GM21381 (cell line): ENCODE measurements at regions not wholly inside any gene's neighbourhood (a gene's known extent, or its start where the extent isn't known, plus 50 kb on each side); places are given as distances from the start of the nearest gene placed in this dataset.

ENCODE experiments used
- ATAC-seq: cut with Tn5 transposase; IDR thresholded peaks from one replicate; pipeline ENCODE4 v1.9.1; 2021; ENCODE audit warnings: mild to moderate bottlenecking, moderate library complexity; ENCODE audit not compliant: unreplicated experiment

DNA sequence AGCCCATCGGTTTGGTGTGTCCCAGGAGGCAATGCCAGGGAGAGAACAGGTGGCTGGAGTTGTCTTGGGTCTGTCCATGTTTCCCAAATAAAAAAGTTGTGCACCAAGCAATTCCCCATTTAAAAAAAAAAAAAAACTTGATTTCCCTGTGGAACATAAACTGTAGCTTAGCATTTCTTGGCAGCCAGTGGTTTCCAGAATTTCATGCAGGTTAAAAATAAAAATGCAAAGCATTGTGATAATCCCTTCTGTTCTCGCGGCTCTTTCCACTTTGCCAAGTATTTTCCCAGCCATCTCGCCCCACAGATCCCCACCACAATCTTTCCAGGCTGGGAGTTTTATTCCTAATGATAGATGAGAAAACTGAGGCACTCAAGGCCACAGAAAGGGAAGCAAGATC lies 51.4 kb upstream of the MSX1 start:
- no peak for ATAC-seq

DNA sequence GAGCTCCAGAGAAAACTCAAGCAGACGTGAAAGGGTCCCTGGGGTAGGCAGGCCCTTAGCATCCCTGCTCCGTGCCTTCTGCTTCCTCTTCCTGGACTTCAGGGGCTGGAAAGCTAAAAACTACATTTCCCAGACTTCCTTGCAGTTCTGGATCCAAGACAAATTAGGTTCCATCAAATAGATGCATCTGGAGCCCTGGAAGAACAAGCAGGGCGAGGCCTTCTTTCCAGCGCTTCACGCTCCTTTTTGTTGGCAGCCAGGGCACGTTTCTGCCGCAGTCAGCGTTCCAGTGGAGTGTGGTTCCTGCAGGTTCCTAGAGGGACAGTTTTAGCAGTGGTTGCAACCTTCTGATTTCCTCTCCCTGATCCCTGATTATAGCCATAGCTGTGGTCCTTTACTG lies 53.6 kb upstream of the MSX1 start:
- no peak for ATAC-seq

DNA sequence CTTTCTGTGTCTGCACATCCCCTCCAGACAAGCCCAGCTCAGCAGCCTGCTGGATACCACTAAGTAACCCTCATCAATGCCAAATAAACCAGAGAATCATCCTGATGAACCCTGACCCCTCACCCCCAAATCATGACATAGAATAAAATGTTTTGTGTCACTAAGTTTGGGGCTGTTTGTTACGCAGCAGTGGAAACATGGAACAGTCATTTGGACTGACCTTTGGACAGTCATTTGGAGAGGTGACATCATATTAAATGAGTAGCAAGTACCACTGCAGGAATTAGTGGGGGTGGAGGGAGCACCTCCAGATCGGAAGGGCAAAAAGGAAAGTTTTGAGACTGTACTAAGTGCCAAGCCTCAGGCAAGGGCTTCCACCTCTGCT lies 55.6 kb upstream of the MSX1 start:
- ATAC-seq, result no peak

DNA sequence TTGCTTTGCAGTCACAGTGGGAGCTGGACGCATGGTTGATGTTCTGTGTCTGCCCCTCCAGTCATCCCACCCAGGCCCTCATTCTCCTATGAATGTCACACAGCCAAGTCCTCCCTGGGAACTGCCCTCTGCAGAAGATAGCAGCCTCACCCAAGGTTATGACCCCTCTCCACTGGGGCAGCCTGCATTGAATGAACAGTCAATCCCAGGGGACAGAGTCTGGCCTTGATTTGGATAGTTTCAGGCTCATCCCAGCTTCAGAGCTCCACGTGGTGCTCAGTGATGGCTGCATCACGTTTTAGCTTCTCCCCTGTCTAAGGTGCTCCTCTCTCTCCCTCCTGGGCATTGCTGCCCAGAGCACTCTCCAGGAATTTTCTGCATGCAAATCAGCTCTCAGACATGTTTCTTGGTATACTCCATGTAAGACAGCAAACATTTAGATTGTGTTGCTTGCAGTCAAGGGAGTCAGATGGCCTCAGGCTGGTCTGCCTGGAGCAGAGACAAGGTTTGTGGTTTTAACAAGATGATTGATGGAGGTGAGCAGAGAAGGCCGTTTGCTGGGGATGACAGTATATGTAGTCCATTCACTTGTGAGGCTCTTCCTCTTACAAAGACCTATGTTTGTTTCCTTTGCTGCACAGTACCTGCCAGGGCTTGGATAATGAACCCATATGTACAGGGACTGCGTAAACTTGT lies 56.1 kb upstream of the MSX1 start:
- ATAC-seq, result no peak

DNA sequence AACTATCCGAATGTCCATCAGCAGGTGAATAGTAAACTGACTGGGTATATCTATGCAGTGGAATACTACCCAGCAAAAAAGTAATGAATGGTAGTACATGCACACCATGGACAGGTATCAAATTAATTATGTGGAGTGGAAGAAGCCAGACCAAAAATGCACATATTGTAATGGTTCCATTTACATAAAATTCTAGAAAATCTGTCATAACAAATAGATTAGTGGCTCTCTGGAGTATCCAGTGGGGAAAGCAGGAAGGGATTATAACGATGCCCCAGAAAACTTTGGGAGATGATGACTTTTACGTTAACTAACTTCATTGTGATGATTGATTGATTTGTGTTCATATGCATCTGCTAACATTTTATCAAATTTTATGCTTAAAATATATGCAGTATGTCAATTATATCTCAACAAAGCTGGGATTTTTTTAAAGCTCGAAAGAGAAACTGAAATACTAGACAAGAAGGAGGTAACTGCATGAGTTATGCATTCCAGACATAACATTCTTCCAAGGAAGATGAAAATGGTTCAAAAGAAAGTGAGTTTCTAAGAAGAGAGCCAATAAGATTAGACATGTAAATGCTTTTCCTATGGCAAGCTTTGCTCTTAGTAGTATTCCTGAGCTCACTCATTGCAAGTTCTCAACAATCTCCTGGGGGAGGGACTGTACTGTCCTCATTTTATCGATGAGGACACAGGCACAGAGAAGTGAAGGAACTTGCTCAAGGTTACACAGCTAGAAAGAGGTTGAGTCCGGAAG lies 58.6 kb upstream of the MSX1 start:
- no peak for ATAC-seq

DNA sequence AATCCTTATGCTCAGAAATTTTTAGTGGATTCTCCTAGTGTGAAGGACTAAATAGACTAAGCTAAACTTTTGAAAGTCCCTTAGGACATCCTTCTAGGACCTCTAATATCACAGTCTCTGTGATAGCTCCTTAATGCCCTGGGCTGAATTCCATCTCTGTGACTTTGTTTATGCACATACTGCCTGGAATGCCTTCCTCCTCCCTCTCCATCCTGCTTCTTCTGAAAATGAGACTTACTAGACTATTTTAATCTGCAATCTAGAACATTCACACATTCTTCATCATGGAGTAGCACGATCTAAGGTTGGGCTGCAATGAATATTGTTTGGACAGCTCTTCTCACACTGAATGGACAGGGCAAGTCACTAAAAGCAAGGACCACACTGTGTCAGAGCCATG lies 65.0 kb upstream of the MSX1 start:
- ATAC-seq, result no peak

DNA sequence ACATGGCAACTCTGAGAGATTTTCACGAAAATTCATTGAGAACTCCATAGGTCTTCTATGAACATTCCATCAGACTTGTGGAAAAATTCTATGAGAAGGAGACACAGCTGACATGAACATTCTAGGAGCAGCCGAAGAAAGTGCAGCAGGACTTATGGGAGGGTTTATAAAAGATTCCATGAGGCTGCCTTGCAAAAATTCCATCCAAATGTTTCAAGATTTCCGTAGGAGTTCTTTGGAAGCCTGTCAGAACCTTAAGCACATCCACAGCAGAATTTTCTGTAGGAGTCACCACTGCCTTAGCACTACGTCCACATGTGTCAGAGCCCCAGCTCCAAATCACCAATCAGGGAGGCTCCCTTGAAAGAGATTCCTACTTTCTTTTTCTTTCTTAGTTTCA lies 67.0 kb upstream of the MSX1 start:
- no peak for ATAC-seq

DNA sequence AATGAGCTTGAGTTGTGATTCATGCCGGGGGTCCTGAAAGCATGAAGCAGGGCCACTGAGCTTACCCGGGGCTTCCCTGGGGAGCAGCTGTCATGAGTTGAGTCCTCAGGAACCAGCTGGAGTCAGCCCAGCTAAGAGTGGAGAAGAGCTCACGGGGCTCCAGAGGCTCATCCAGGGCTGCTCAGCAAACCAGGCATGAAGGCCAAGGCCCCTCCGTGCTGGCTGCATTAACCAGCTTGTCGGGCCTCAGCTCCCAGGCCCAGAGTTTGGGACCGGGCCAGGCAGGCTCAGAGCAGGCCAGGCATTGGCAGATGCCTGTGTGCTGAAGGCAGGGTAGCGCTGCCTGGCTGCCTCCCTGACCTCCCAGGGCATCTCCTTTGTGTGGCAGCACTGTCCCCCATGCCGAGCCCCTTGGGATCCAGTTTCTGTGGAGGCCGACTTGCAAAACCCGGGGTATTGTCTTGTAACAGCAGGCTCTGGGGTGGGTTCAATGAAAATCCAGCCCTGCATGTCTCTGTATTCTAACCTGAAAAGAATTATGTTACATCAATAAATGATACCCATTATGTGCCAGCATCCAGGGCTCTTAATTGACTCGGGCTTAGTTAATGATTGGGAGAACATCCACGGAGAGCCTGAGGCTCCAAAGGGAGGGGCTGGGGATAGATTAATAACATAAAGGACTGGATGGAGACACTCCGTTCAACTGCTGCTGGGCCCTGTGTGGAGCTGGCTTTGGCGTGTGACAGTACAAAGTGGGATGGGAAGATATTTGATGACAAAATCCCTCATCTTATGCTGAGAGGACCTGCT lies 68.0 kb upstream of the MSX1 start:
- no peak for ATAC-seq

DNA sequence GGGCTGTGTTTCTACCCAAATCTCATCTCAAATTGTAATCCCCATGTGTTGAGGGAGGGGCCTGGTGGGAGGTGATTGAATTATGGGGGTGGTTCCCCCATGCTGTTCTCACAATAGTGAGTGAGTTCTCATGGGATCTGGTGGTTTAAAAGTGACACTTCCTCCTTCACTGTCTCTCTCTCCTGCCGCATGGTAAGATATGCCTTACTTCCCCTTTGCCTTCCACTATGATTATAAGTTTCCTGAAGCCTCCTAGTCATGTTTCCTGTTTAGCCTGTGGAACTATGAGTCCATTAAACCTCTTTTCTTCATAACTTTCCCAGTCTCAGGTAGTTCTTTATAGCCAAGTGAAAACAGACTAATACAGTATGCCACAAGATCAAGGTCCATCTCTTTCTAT lies 70.0 kb upstream of the MSX1 start:
- ATAC-seq, result no peak

DNA sequence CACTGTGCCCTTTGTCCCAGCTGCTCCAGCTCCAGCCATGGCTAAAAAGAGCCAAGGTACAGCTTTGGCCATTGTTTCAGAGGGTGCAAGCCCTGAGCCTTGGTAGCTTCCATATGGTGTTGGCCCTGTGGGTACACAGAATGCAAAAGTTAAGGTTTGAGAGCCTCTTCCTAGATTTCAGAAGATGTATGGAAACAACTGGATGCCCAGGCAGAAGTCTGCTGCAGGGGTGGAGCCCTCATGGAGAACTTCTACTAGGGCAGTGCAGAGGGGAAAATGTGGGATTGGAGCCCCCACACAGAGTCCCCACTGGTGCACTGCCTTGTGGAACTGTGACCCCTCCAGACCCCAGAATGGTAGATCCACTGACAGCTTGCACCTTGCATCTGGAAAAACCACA lies 70.9 kb upstream of the MSX1 start:
- ATAC-seq, result no peak

DNA sequence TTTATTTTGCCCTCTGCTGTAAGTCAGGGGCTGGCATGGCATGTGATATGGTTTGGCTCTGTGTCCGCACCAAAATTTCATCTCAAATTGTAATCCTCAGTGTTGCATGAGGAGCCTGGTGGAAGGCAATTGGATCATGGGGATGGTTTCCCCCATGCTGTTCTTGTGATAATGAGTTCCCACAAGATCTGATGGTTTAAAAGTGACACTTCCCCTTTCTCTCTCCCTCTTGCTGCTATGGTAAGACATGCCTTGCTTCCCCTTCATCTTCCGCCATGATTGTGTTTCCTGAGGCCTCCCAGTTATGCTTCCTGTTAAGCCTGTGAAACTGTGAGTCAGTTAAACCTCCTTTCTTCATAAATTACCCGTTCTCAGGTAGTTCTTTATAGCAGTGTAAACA lies 72.0 kb upstream of the MSX1 start:
- ATAC-seq, result no peak

DNA sequence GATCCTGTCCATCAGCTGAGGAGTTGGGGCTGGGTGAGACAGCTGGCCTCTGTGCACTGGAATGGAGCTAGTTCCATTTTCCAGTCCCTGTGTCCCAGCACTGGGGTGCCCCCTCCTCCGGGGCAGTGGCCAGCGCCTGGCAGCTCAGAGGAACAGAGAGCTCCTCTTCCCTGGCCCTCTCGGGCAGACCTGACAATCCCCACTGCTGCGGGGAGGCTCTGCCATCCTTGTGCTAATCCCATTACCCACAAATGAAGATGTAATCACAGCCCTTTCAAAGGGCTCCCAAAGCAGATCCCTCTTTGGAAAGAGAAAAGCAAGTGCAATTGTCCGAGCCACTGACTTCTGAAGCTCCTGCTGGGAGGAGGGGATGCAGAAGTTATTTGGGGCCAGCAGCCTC lies 75.1 kb upstream of the MSX1 start:
- no peak for ATAC-seq

DNA sequence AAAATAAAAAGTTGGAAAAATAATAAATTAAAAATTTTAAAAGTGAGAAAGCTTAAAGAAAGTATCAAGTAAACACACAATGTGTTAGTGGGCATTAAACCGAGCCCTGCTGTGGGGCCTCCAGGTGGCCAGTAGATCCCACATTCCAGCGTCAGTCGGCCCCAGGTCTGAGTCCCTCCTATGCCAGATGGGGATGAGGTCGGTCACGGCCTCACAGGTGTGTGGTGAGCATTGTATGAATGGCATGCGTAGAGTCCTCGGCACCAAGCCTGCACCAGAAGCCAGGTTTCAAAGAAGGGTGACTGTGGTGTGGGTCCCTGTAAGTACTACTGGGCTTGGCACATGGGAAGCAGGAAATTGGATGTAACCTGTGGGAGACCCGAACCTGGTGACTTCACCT lies 75.6 kb upstream of the MSX1 start:
- no peak for ATAC-seq

DNA sequence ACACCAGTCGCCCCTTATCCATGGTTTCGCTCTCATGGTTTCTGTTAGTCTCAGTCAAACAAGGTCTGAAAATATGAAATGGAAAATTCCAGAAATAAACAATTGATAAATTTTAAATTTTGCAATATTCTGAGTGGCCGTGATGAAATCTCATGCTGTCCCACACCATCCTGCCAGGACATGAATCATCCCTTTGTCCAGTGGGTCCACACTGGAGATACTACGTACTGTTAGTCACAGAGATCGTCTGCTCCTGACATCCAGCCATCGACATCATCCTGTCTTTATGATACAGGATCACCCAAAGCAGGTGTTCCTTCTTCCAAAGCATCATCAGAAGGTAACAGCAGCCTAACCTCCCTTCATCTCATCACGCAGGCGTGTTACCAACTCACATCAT lies 76.5 kb upstream of the MSX1 start:
- ATAC-seq, result no peak

DNA sequence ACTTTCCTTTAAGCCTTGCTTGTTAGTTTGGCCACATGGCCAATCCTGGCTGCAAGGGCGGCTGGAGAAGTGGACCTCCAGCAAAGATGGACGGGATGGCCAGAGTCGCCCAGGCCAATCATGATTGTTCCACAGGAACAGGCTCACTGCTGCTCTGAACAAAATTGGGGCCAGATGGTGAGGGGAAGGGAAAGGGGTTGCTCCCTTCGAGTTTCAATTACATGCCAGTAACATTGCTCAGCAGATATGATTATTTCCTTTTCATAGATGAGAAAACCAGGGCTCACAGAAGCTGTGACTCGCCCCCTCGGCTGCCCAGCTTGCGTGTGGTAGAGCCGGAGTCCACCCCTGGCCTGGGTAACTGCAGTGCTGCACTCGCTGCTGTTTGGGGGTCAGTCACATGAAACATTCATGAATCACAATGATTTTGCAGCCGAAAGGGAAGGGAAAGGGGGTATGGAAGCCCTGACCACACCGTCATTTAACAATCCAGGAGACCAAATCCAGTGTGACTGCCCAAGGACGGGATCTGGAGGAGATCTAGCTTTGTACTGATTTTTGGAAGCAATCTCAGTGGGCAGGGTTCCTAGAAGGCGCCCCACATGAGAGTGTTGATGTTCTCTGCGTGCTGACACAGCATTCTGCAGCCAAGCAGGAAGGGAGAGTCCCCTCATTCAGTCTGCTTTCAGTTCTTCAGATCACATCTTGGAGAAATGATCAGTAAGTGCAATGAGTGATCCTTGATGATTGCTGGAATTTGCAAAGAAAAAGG lies 77.3 kb upstream of the MSX1 start:
- no peak for ATAC-seq

DNA sequence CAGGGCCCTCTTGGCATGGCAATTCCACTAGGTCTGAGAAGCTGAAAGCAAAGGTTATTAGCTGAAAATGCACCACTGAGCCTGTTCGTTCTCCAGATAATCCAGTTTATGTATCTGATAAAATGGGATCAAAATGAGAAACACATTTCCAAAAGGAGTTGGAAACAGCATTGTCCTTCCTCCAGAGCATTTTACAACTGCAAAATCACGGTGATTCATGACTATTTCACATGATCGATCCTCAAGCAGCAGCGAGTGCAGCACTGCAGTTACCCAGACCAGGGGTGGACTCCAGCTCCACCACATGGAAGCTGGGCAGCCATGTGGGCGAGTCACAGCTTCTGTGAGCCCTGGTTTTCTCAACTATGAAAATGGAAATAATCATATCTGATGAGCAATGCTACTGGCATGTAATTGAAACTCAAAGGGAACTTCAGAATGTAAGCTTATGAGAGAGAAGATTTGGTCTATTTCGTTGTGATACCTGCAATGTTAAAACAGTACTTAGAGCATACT lies 78.7 kb upstream of the MSX1 start:
- no peak for ATAC-seq

DNA sequence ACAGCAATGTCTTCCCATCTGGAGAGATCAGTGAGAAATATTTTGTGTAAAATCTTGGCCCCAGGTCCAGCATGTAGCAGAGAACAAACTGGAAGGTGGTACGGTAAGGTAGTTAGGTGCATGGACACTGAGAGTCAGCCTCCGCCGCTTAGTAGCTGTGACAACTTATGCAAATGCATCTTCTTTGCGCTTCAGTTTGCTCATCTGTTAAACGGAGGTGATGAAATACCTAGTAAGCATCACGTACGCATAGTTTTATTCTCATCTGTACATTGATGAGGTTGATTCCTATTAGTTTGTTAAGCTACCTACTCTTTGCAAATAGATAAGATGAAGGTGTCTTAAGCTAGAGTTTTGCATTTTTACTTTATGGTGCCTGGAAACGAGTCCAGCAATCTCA lies 80.0 kb upstream of the MSX1 start:
- no peak for ATAC-seq

DNA sequence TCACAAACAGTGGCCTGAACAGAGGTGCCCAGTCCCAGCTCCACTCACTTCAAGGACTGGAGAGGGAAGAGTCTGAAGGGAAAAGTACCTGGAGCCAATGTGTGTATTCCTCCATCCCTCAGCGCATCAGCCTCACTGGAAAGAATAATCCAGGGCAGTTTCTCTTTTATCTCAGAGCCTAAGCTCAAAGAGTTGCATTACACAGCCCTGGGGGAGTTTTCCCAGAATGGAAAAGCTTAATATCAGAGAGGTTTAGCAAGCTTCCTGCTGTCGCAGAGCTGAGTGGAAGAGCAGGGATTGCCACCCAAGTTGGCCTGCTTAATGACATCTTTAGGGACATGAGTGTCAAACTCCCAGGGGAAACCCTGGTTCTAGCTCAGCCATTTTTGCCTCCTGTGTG lies 80.4 kb upstream of the MSX1 start:
- ATAC-seq, result no peak

DNA sequence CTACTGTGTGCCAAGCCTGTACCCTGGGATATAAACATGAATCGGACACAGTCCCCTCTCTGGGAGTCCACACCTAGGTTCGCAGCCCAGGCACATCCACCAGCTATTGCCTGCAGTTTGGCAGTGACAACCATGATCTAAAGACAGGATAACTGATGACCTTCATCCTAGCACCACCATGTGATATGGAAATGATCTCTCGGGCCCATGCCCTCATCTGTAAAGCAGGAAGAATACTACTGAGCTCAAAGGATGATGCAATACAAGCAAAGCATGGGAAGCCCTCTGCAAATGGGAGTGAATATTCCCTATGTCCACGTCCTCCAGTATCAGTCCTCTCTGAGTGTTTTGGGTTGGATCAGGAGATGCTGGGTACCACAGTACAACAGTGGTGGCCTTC lies 80.9 kb upstream of the MSX1 start:
- ATAC-seq, result no peak

DNA sequence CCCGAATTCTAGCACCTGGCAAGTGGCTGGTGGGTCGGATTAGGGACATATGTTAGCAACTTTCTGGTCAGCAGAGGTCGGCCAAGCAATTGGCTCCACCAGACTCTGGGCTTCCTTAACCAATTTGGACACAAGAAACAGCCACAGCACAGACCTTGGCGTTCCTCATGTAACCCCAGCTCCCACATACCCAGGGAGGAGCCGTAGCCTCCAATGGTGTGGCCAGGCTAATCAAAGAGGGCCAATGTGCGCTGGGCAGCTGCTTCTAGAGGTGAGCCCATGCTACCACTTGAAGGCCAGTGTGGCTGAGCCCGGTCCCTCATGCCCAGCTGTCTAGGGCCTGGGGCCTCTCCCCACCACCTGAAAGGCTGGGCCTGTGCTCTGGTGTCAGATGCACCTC lies 82.5 kb upstream of the MSX1 start:
- ATAC-seq, result no peak

DNA sequence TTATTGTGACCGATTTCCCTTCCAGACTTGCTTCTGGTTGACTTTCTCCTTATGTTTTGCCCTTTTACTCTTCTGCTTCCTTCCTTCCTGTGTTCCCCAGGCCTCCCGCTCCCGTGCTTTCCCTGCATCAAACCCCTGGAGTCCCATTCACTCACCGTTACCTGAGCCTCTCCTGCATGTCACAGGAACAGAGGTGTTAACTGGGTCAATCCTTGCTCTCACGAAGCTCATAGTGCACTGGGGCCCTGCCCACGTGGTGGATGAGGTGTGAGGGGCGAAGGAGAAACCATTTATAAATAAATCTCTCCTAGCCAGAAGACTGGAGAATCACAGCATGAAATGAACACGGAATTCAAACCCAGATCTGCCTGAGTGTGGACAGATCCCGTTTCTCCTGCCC lies 83.1 kb upstream of the MSX1 start:
- ATAC-seq, result no peak
